Fibroblast of lung (primary cell): ENCODE measurements at regions not wholly inside any gene's neighbourhood (a gene's known extent, or its start where the extent isn't known, plus 50 kb on each side); places are given as distances from the start of the nearest gene placed in this dataset.
A peak's percentile ranks its signal among the peaks of the same experiment; 100 is the strongest.

Experiments
- DNase-seq, 2 donors: peaks; one replicate each; pipeline versions ENCODE4 v3.0.0 to v3.0.0-alpha.2; 2010; ENCODE audit warnings: low read depth in 2 of 2
- H2AFZ ChIP-seq: 2 replicates; pipeline ENCODE4 v1.5.1; 2012; ENCODE audit warnings: low read length, control low read depth, inconsistent platforms
- H3K27ac ChIP-seq: 2 replicates; pipeline ENCODE4 v1.5.1; 2011; ENCODE audit warnings: low read length, control low read depth; ENCODE audit not compliant: insufficient read depth
- H3K27me3 ChIP-seq: 2 replicates; pipeline ENCODE4 v1.5.1; 2011; ENCODE audit warnings: mild to moderate bottlenecking, low read length; ENCODE audit not compliant: control insufficient read depth, insufficient read depth
- H3K36me3 ChIP-seq: 2 replicates; pipeline ENCODE4 v1.5.1; 2011; ENCODE audit warnings: low read length; ENCODE audit not compliant: control insufficient read depth, insufficient read depth
- H3K4me1 ChIP-seq: 2 replicates; pipeline ENCODE4 v1.5.1; 2011; ENCODE audit warnings: low read length; ENCODE audit not compliant: control insufficient read depth, insufficient read depth; ENCODE audit errors: extremely low read depth
- H3K4me2 ChIP-seq: 2 replicates; pipeline ENCODE4 v1.5.1; 2011; ENCODE audit warnings: low read length, control low read depth; ENCODE audit not compliant: insufficient read depth; ENCODE audit errors: extremely low read depth
- H3K4me3 ChIP-seq, 4 experiments: fragments of 200-600 bp in 1 of 4; sonication (generic) in 1 of 4; replicated peaks in 1 of 4; 2 replicates each; pipeline ENCODE4 v1.5.1; 2011 to 2016; ENCODE audit warnings: low read length in 4 of 4, low read depth in 3 of 4, mild to moderate bottlenecking in 3 of 4, control low read depth in 2 of 4, inconsistent platforms in 1 of 4, mixed read lengths in 1 of 4; ENCODE audit not compliant: insufficient read depth in 1 of 4; ENCODE audit errors: control extremely low read depth in 1 of 4
- H3K79me2 ChIP-seq: 2 replicates; pipeline ENCODE4 v1.5.1; 2012; ENCODE audit warnings: mild to moderate bottlenecking, low read length, inconsistent platforms; ENCODE audit not compliant: control insufficient read depth, insufficient read depth
- H3K9ac ChIP-seq: 2 replicates; pipeline ENCODE4 v1.5.1; 2011; ENCODE audit warnings: mild to moderate bottlenecking, low read length, control low read depth; ENCODE audit not compliant: insufficient read depth
- H3K9me3 ChIP-seq: 2 replicates; pipeline ENCODE4 v1.5.1; 2012; ENCODE audit warnings: low read depth, low read length; ENCODE audit not compliant: control insufficient read depth, insufficient read depth
- H4K20me1 ChIP-seq: 2 replicates; pipeline ENCODE4 v1.5.1; 2011; ENCODE audit warnings: low read length; ENCODE audit not compliant: control insufficient read depth, insufficient read depth; ENCODE audit errors: extremely low read depth
- CTCF ChIP-seq, 2 donors: IDR thresholded peaks in 1 of 2; conservative IDR thresholded peaks in 1 of 2; 1 replicate in 1 of 2; 2 replicates in 1 of 2; pipeline ENCODE4 v1.5.1; 2011 to 2012; ENCODE audit warnings: low read length in 2 of 2, control low read depth in 1 of 2, inconsistent platforms in 1 of 2, low read depth in 1 of 2, mild to moderate bottlenecking in 1 of 2
- EZH2 ChIP-seq: IDR thresholded peaks from 2 replicates; pipeline ENCODE4 v1.5.1; 2012; ENCODE audit warnings: low read length, control low read depth, mild to moderate bottlenecking; ENCODE audit errors: missing control alignments

GRCh38 chr1:42035830-42036604, 117.2 kb upstream of the GUCA2B start:
- H3K27ac ChIP-seq = no peak overlapping the region

GRCh38 chr1:42035205-42035829, 116.6 kb upstream of the HIVEP3 start:
- H4K20me1 ChIP-seq = no peaks in the 10 kb centered on the region
- TF ChIP-seq EZH2 = no peak
- DNase-seq = peak; percentile 47 to 56
- no peaks in the 10 kb centered on the region for H3K36me3 ChIP-seq
- peak overlapping the region; percentile 54 for H2AFZ ChIP-seq
- H3K9me3 ChIP-seq = no peaks in the 10 kb centered on the region
- H3K27ac ChIP-seq = no peak overlapping the region
- H3K4me1 ChIP-seq = no peaks in the 10 kb centered on the region
- H3K4me2 ChIP-seq = peak overlapping the region; percentile 72
- H3K9ac ChIP-seq = peak overlapping the region; percentile 60
- H3K4me3 ChIP-seq = peak overlapping the region; percentile 42 to 86 (median 65)
- no peaks in the 10 kb centered on the region for H3K79me2 ChIP-seq
- no peaks in the 10 kb centered on the region for H3K27me3 ChIP-seq

More at GRCh38 chr1:42035830-42036604, 117.2 kb upstream of the GUCA2B start:
- Histone ChIP-seq H3K27me3 (no peaks in the 10 kb centered on the region), H3K36me3 (no peaks in the 10 kb centered on the region), H4K20me1 (no peaks in the 10 kb centered on the region), H3K9me3 (no peaks in the 10 kb centered on the region), H3K4me1 (no peaks in the 10 kb centered on the region), H3K4me3 (peak overlapping the region; percentile 60 to 86 (median 70)), H3K9ac (peak overlapping the region; percentile 30), H3K4me2 (peak overlapping the region; percentile 93), H3K79me2 (no peaks in the 10 kb centered on the region), H2AFZ (peak overlapping the region; percentile 90)
- DNase-seq = peak; percentile 88 to 89
- no peak for TF ChIP-seq EZH2
- no peak for TF ChIP-seq CTCF (conservative IDR thresholded peaks at IDR 0.05 in 1 of 2, IDR thresholded peaks at IDR 0.05 in 1 of 2; ENCODE audit: low read depth in 1 of 2, low read length in 2 of 2)

- Histone ChIP-seq H3K4me3 (peak overlapping the region in 1 of 4 experiments; percentile 69), H3K4me1 (no peaks in the 10 kb centered on the region), H4K20me1 (no peaks in the 10 kb centered on the region), H3K9me3 (no peaks in the 10 kb centered on the region), H3K27me3 (no peaks in the 10 kb centered on the region), H2AFZ (no peak overlapping the region), H3K36me3 (no peaks in the 10 kb centered on the region), H3K27ac (no peak overlapping the region), H3K9ac (no peak overlapping the region), H3K4me2 (no peak overlapping the region), H3K79me2 (no peaks in the 10 kb centered on the region)
- TF ChIP-seq EZH2 (no peak), CTCF (conservative IDR thresholded peaks at IDR 0.05 in 1 of 2, IDR thresholded peaks at IDR 0.05 in 1 of 2; ENCODE audit: low read depth in 1 of 2, low read length in 2 of 2) (no peak)
- no peak for DNase-seq
Observed at GRCh38 chr1:42034426-42034825, 115.7 kb upstream of the HIVEP3 start.
